NCI-H2029 treated with DMSO at 0.1 percent for 48 hours (cell line): ENCODE measurements at regions not wholly inside any gene's neighbourhood (a gene's known extent, or its start where the extent isn't known, plus 50 kb on each side); places are given as distances from the start of the nearest gene placed in this dataset.

Experiments
- DNase-seq: peaks from one replicate; lab custom pipeline; 2025; lab: John Stamatoyannopoulos, UW

- no peak for DNase-seq
These were observed 180.9 kb downstream of the SUCNR1 start for GRCh38 chr3:152054315-152054714.

- DNase-seq, result no peak
These were observed 182.6 kb downstream of the SUCNR1 start for GRCh38 chr3:152056073-152056472.

- DNase-seq, result no peak
These were observed 183.0 kb downstream of the SUCNR1 start for GRCh38 chr3:152056481-152056880.

GRCh38 chr3:152056987-152057386, 183.5 kb downstream of the SUCNR1 start:
- no peak for DNase-seq

GRCh38 chr3:152058856-152059255, 185.4 kb downstream of the SUCNR1 start:
- DNase-seq, result no peak

- peak; percentile 59 for DNase-seq
These were observed 187.3 kb downstream of the SUCNR1 start for GRCh38 chr3:152060701-152061100.

- no peak for DNase-seq
These were observed 187.9 kb downstream of the SUCNR1 start for GRCh38 chr3:152061296-152061695.

- no peak for DNase-seq
These were observed 196.4 kb downstream of the SUCNR1 start for GRCh38 chr3:152069871-152070270.

GRCh38 chr3:152071315-152071714, 197.4 kb upstream of the MBNL1 start:
- no peak for DNase-seq

GRCh38 chr3:152071924-152072323, 196.8 kb upstream of the MBNL1 start:
- no peak for DNase-seq

GRCh38 chr3:152073267-152073666, 195.5 kb upstream of the MBNL1 start:
- DNase-seq, result no peak

- no peak for DNase-seq
These were observed 192.6 kb upstream of the MBNL1 start for GRCh38 chr3:152076148-152076547.

GRCh38 chr3:152079980-152080379, 188.7 kb upstream of the MBNL1 start:
- DNase-seq, result no peak

GRCh38 chr3:152083135-152083534, 185.6 kb upstream of the MBNL1 start:
- DNase-seq, result no peak

GRCh38 chr3:152084441-152085158, 184.1 kb upstream of the MBNL1 start:
- no peak for DNase-seq

- no peak for DNase-seq
These were observed 181.6 kb upstream of the MBNL1 start for GRCh38 chr3:152087153-152087552.

- DNase-seq, result no peak
These were observed 179.2 kb upstream of the MBNL1 start for GRCh38 chr3:152089528-152089927.

GRCh38 chr3:152091725-152092124, 177.0 kb upstream of the MBNL1 start:
- DNase-seq, result no peak

- no peak for DNase-seq
These were observed 174.8 kb upstream of the MBNL1 start for GRCh38 chr3:152093901-152094300.

GRCh38 chr3:152094406-152094805, 174.3 kb upstream of the MBNL1 start:
- no peak for DNase-seq

- no peak for DNase-seq
These were observed 173.3 kb upstream of the MBNL1 start for GRCh38 chr3:152095472-152095871.

GRCh38 chr3:152096280-152096906, 172.3 kb upstream of the MBNL1 start:
- DNase-seq, result no peak

- no peak for DNase-seq
These were observed 171.6 kb upstream of the MBNL1 start for GRCh38 chr3:152097120-152097519.

GRCh38 chr3:152097770-152098169, 171.0 kb upstream of the MBNL1 start:
- no peak for DNase-seq
